ENCODE measurements at regions not wholly inside any gene's neighbourhood (a gene's known extent, or its start where the extent isn't known, plus 50 kb on each side); places are given as distances from the start of the nearest gene placed in this dataset.

GRCh38 chr9:99366183-99366582 is 144.1 kb downstream of the SEC61B start:
- H3K27me3 ChIP-seq (replicated peaks) = peaks cover 3% of the 10 kb centered on the region
- H3K4me3 ChIP-seq (ENCODE audit: low read depth, low read length) = no peak overlapping the region
- no peak for TF ChIP-seq CTCF (IDR thresholded peaks at IDR 0.05; ENCODE audit: low read depth, low read length, missing control alignments)
- in situ Hi-C loops (cut with HindIII; ENCODE audit: low pct_ligation_motif_present, low sequenced_read_pairs) = no loop called here
- no peak for DNase-seq
- no peaks in the 10 kb centered on the region for H3K36me3 ChIP-seq (replicated peaks)
- H3K27ac ChIP-seq = no peak overlapping the region

GRCh38 chr9:99366621-99367020 is 144.5 kb downstream of the SEC61B start:
- in situ Hi-C loops (cut with HindIII; ENCODE audit: low pct_ligation_motif_present, low sequenced_read_pairs) = no loop called here
- no peaks in the 10 kb centered on the region for H3K36me3 ChIP-seq (replicated peaks)
- peaks cover 3% of the 10 kb centered on the region for H3K27me3 ChIP-seq (replicated peaks)
- TF ChIP-seq CTCF (IDR thresholded peaks at IDR 0.05; ENCODE audit: low read depth, low read length, missing control alignments) = no peak
- no peak overlapping the region for H3K4me3 ChIP-seq (ENCODE audit: low read depth, low read length)
- no peak overlapping the region for H3K27ac ChIP-seq
- DNase-seq = no peak

- H3K36me3 ChIP-seq (replicated peaks) = no peaks in the 10 kb centered on the region
- TF ChIP-seq CTCF (IDR thresholded peaks at IDR 0.05; ENCODE audit: low read depth, low read length, missing control alignments) = no peak
- H3K4me3 ChIP-seq (ENCODE audit: low read depth, low read length) = peak overlapping the region; percentile 48
- in situ Hi-C loops (cut with HindIII; ENCODE audit: low pct_ligation_motif_present, low sequenced_read_pairs) = no loop called here
- peak; percentile 55 for DNase-seq
- H3K27ac ChIP-seq = no peak overlapping the region
- H3K27me3 ChIP-seq (replicated peaks) = no peaks in the 10 kb centered on the region
Observed at GRCh38 chr9:99368341-99369326, 146.6 kb downstream of the SEC61B start.

GRCh38 chr9:99369327-99369722 is 147.2 kb downstream of the SEC61B start:
- H3K27me3 ChIP-seq (replicated peaks) = no peaks in the 10 kb centered on the region
- no peaks in the 10 kb centered on the region for H3K36me3 ChIP-seq (replicated peaks)
- DNase-seq = no peak
- H3K27ac ChIP-seq = no peak overlapping the region
- no peak overlapping the region for H3K4me3 ChIP-seq (ENCODE audit: low read depth, low read length)
- in situ Hi-C loops (cut with HindIII; ENCODE audit: low pct_ligation_motif_present, low sequenced_read_pairs) = no loop called here
- TF ChIP-seq CTCF (IDR thresholded peaks at IDR 0.05; ENCODE audit: low read depth, low read length, missing control alignments) = no peak

GRCh38 chr9:99370376-99370775 is 148.3 kb downstream of the SEC61B start:
- in situ Hi-C loops (cut with HindIII; ENCODE audit: low pct_ligation_motif_present, low sequenced_read_pairs) = no loop called here

More at GRCh38 chr9:99370376-99370775, 148.3 kb downstream of the SEC61B start:
- DNase-seq = no peak
- no peaks in the 10 kb centered on the region for H3K36me3 ChIP-seq (replicated peaks)
- H3K27ac ChIP-seq = no peak overlapping the region
- no peak for TF ChIP-seq CTCF (IDR thresholded peaks at IDR 0.05; ENCODE audit: low read depth, low read length, missing control alignments)
- H3K27me3 ChIP-seq (replicated peaks) = no peaks in the 10 kb centered on the region
- H3K4me3 ChIP-seq (ENCODE audit: low read depth, low read length) = no peak overlapping the region

Measured in brain microvascular endothelial cell (primary cell).